GM12891 (cell line): ENCODE measurements at regions not wholly inside any gene's neighbourhood (a gene's known extent, or its start where the extent isn't known, plus 50 kb on each side); places are given as distances from the start of the nearest gene placed in this dataset.
"Not testable (repeated sequence)": the region's sequence is repeated elsewhere in the genome, so short reads cannot be mapped to it uniquely, and the experiment has no call there.

ENCODE experiments used
- DNase-seq: peaks from one replicate; pipeline ENCODE4 v3.0.0; 2011; ENCODE audit warnings: low spot score; ENCODE audit not compliant: insufficient read length
- FAIRE-seq: peaks from 2 replicates; lab custom pipeline; 2011; peaks lifted over from hg19 to GRCh38; lab: Jason Lieb, UNC
- PAX5 ChIP-seq: IDR thresholded peaks from 2 replicates; pipeline ENCODE4 v1.6.1; 2011; ENCODE audit warnings: low read length, moderate library complexity, mild to moderate bottlenecking; ENCODE audit not compliant: insufficient read depth, severe bottlenecking
- POLR2A ChIP-seq: IDR thresholded peaks from 2 replicates; pipeline ENCODE4 v1.6.1; 2011; ENCODE audit warnings: low read depth, low read length, control low read depth
- POLR2AphosphoS5 ChIP-seq: IDR thresholded peaks from 2 replicates; pipeline ENCODE4 v1.6.1; 2011; ENCODE audit warnings: low read depth, low read length, control low read depth
- POU2F2 ChIP-seq: IDR thresholded peaks from 2 replicates; pipeline ENCODE4 v1.6.1; 2011; ENCODE audit warnings: low read depth, mild to moderate bottlenecking, control low read depth, low read length, moderate library complexity
- SPI1 ChIP-seq: IDR thresholded peaks from 2 replicates; pipeline ENCODE4 v1.6.1; 2011; ENCODE audit warnings: low read depth, low read length, control low read depth
- TAF1 ChIP-seq: IDR thresholded peaks from 2 replicates; pipeline ENCODE4 v1.6.1; 2011; ENCODE audit warnings: low read depth, low read length, control low read depth

- DNase-seq (no peak), FAIRE-seq (no peak)
- TF ChIP-seq PAX5 (no peak), POLR2AphosphoS5 (no peak), POU2F2 (no peak), POLR2A (no peak), TAF1 (no peak), SPI1 (no peak)
Measured at GRCh38 chr6:16995511-16996250, 106.2 kb upstream of the STMND1 start.

- no peak for DNase-seq
- FAIRE-seq = no peak
- TF ChIP-seq POU2F2 (no peak), PAX5 (no peak), TAF1 (no peak), SPI1 (no peak), POLR2AphosphoS5 (no peak), POLR2A (no peak)
Measured at GRCh38 chr6:16993396-16993795, 108.5 kb upstream of the STMND1 start.

- FAIRE-seq = no peak
Measured at GRCh38 chr6:16991981-16992629, 109.7 kb upstream of the STMND1 start.

GRCh38 chr6:16989976-16990375 is 111.9 kb upstream of the STMND1 start:
- not testable (repeated sequence) for FAIRE-seq, DNase-seq

More at GRCh38 chr6:16991981-16992629, 109.7 kb upstream of the STMND1 start:
- DNase-seq = no peak
- TF ChIP-seq POLR2AphosphoS5 = no peak
- no peak for TF ChIP-seq PAX5
- TF ChIP-seq SPI1 = no peak
- TF ChIP-seq TAF1 = no peak
- no peak for TF ChIP-seq POLR2A
- no peak for TF ChIP-seq POU2F2

- DNase-seq (no peak), FAIRE-seq (no peak)
- TF ChIP-seq POU2F2 = no peak
- TF ChIP-seq POLR2AphosphoS5 = no peak
- TF ChIP-seq TAF1 = no peak
- no peak for TF ChIP-seq SPI1
- no peak for TF ChIP-seq PAX5
- TF ChIP-seq POLR2A = no peak
Measured at GRCh38 chr6:16989382-16989781, 112.5 kb upstream of the STMND1 start.

GRCh38 chr6:16987996-16988395 is 113.9 kb upstream of the STMND1 start:
- TF ChIP-seq POLR2A (no peak), TAF1 (no peak), SPI1 (no peak), POU2F2 (no peak), PAX5 (no peak), POLR2AphosphoS5 (no peak)
- DNase-seq (no peak), FAIRE-seq (no peak)

GRCh38 chr6:16985513-16986284 is 116.2 kb upstream of the STMND1 start:
- no peak for DNase-seq
- FAIRE-seq = no peak
- no peak for TF ChIP-seq TAF1
- TF ChIP-seq POLR2A = no peak
- TF ChIP-seq PAX5 = no peak
- no peak for TF ChIP-seq SPI1
- no peak for TF ChIP-seq POU2F2
- no peak for TF ChIP-seq POLR2AphosphoS5

- TF ChIP-seq SPI1 (peak; percentile 92), POLR2AphosphoS5 (no peak), PAX5 (no peak)
- peak; percentile 16 for DNase-seq
- peak; percentile 66 for FAIRE-seq
Measured at GRCh38 chr6:16982807-16983206, 119.0 kb upstream of the STMND1 start.

- DNase-seq = no peak
- no peak for TF ChIP-seq POLR2A
- no peak for TF ChIP-seq POLR2AphosphoS5
- no peak for TF ChIP-seq TAF1
- TF ChIP-seq PAX5 = no peak
- no peak for TF ChIP-seq SPI1
- no peak for TF ChIP-seq POU2F2
- no peak for FAIRE-seq
Measured at GRCh38 chr6:16979677-16980370, 122.0 kb upstream of the STMND1 start.
